ENCODE measurements at regions not wholly inside any gene's neighbourhood (a gene's known extent, or its start where the extent isn't known, plus 50 kb on each side); places are given as distances from the start of the nearest gene placed in this dataset.
"Not testable (repeated sequence)": the region's sequence is repeated elsewhere in the genome, so short reads cannot be mapped to it uniquely, and the experiment has no call there.

- WGBS, 2 donors, result 62% methylated on average over 4 of the region's 4 CpGs
- Histone ChIP-seq H3K27ac (no peak overlapping the region), H3K36me3 (no peaks in the 10 kb centered on the region), H3K27me3 (no peaks in the 10 kb centered on the region), H3K4me1 (peaks cover 0 to 12% (median 0%) of the 10 kb centered on the region in 4 donors), H3K9me3 (no peaks in the 10 kb centered on the region), H3K4me3 (no peak overlapping the region)
- TF ChIP-seq POLR2A (IDR thresholded peaks at IDR 0.05) (no peak), CTCF (IDR thresholded peaks at IDR 0.05) (no peak), EP300 (IDR thresholded peaks at IDR 0.05) (no peak)
- no peak for DNase-seq (ENCODE audit: low spot score in 2 of 2)
Measured at GRCh38 chr21:39073717-39074116, 109.5 kb downstream of the PSMG1 start.

- WGBS, 2 donors, result 32 to 44% methylated on average over 3 of the region's 3 CpGs
- H3K4me3 ChIP-seq, result no peak overlapping the region
- H3K36me3 ChIP-seq, result no peaks in the 10 kb centered on the region
- H3K9me3 ChIP-seq, result no peaks in the 10 kb centered on the region
- no peak for DNase-seq (ENCODE audit: low spot score in 2 of 2)
- TF ChIP-seq CTCF (IDR thresholded peaks at IDR 0.05) (no peak), POLR2A (IDR thresholded peaks at IDR 0.05) (no peak), EP300 (IDR thresholded peaks at IDR 0.05) (no peak)
- peaks cover 0 to 12% (median 0%) of the 10 kb centered on the region in 4 donors for H3K4me1 ChIP-seq
- H3K27ac ChIP-seq, result no peak overlapping the region
- H3K27me3 ChIP-seq, result no peaks in the 10 kb centered on the region
Measured at GRCh38 chr21:39073063-39073462, 110.2 kb downstream of the PSMG1 start.

GRCh38 chr21:39072468-39072867, 110.8 kb downstream of the PSMG1 start:
- Histone ChIP-seq H3K4me3 (no peak overlapping the region), H3K4me1 (peaks cover 0 to 17% (median 0%) of the 10 kb centered on the region in 4 donors), H3K9me3 (no peaks in the 10 kb centered on the region), H3K27ac (no peak overlapping the region), H3K36me3 (no peaks in the 10 kb centered on the region), H3K27me3 (no peaks in the 10 kb centered on the region)
- no peak for TF ChIP-seq POLR2A (IDR thresholded peaks at IDR 0.05)
- TF ChIP-seq CTCF (IDR thresholded peaks at IDR 0.05), result no peak
- no peak for TF ChIP-seq EP300 (IDR thresholded peaks at IDR 0.05)
- 68 to 78% methylated on average over 2 of the region's 2 CpGs for WGBS, 2 donors
- DNase-seq (ENCODE audit: low spot score in 2 of 2), result no peak

DNA sequence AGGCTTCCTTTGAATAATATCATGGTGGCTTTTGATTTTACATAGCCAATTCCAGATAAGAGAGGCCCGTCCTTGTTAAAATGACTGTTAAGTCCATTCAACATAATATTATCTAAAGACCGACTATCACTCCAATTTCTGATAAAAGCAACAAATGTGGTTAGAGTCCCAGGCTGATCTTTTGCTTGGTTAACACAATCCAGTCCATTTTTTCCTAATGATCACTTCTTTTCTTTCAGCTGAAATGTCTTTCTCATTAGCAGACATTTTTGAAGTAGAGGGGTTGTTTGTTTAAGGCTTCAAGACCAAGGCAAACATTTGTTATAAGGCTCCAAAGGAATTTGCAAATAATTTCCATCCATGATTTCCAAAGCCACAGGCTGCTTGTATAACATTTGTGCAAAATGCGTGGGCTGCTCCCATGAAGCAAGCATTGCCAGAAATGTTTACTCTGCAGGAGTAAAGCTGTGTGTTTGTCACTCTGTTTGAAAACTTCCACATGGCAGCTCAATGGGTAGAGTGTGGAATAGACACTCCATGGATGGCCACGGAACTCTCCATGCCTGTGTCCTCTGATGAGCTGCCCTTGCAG, 111.5 kb downstream of the PSMG1 start:
- H3K27me3 ChIP-seq, result no peaks in the 10 kb centered on the region
- H3K27ac ChIP-seq, result no peak overlapping the region
- 39 to 41% methylated on average over 4 of the region's 4 CpGs for WGBS, 2 donors
- H3K4me1 ChIP-seq, result peaks cover 0 to 25% (median 0%) of the 10 kb centered on the region in 4 donors
- no peak for TF ChIP-seq EP300 (IDR thresholded peaks at IDR 0.05)
- no peak for TF ChIP-seq CTCF (IDR thresholded peaks at IDR 0.05)
- no peak for TF ChIP-seq POLR2A (IDR thresholded peaks at IDR 0.05)
- no peaks in the 10 kb centered on the region for H3K9me3 ChIP-seq
- no peak for DNase-seq (ENCODE audit: low spot score in 2 of 2)
- H3K36me3 ChIP-seq, result no peaks in the 10 kb centered on the region
- no peak overlapping the region for H3K4me3 ChIP-seq

GRCh38 chr21:39069856-39070255, 113.4 kb downstream of the PSMG1 start:
- not testable (repeated sequence) for H3K27me3 ChIP-seq; H3K9me3 ChIP-seq; H3K36me3 ChIP-seq; H3K27ac ChIP-seq; DNase-seq (ENCODE audit: low spot score in 2 of 2); H3K4me3 ChIP-seq
- WGBS, 2 donors, result 83 to 88% methylated on average over 3 of the region's 3 CpGs
- H3K4me1 ChIP-seq, result peaks cover 0 to 32% (median 2%) of the 10 kb centered on the region in 4 donors
